DND-41 (cell line): ENCODE measurements at regions not wholly inside any gene's neighbourhood (a gene's known extent, or its start where the extent isn't known, plus 50 kb on each side); places are given as distances from the start of the nearest gene placed in this dataset.

Experiments
- ATAC-seq: fragments of 200-7000 bp; cut with Tn5 transposase; 3 replicates; pipeline ENCODE4 v1.9.1; 2021; ENCODE audit warnings: low read depth; ENCODE audit not compliant: insufficient read depth
- DNase-seq: peaks from one replicate; pipeline ENCODE4 v3.0.0-alpha.2; 2020
- H2AFZ ChIP-seq: 2 replicates; pipeline ENCODE4 v1.6.0; 2012; ENCODE audit warnings: low read depth, low read length
- H3K27ac ChIP-seq: 2 replicates; pipeline ENCODE4 v1.5.1; 2012; ENCODE audit warnings: low read length, inconsistent platforms
- H3K27me3 ChIP-seq: fragments of 200-600 bp; sonication (generic); 2 replicates; pipeline ENCODE4 v1.6.0; 2012; ENCODE audit warnings: low read length, mild to moderate bottlenecking, inconsistent platforms; ENCODE audit not compliant: insufficient read depth, poor library complexity
- H3K36me3 ChIP-seq: 2 replicates; pipeline ENCODE4 v1.5.1; 2012; ENCODE audit warnings: low read length, inconsistent platforms; ENCODE audit not compliant: insufficient read depth
- H3K4me1 ChIP-seq: 2 replicates; pipeline ENCODE4 v1.5.1; 2012; ENCODE audit warnings: mild to moderate bottlenecking, low read length; ENCODE audit not compliant: insufficient read depth
- H3K4me2 ChIP-seq: 2 replicates; pipeline ENCODE4 v1.6.0; 2012; ENCODE audit warnings: mild to moderate bottlenecking, moderate library complexity, low read length, inconsistent platforms; ENCODE audit not compliant: insufficient read depth
- H3K4me3 ChIP-seq, 2 experiments: fragments of 200-600 bp in 1 of 2; shearing (Covaris generic) in 1 of 2; 2 replicates each; pipeline ENCODE4 v1.5.1; 2012 to 2016; ENCODE audit warnings: inconsistent platforms in 2 of 2, low read length in 2 of 2, mild to moderate bottlenecking in 2 of 2, low read depth in 1 of 2, moderate library complexity in 1 of 2
- H3K79me2 ChIP-seq: 2 replicates; pipeline ENCODE4 v1.6.0; 2012; ENCODE audit warnings: low read length, inconsistent platforms; ENCODE audit not compliant: insufficient read depth
- H3K9ac ChIP-seq: 2 replicates; pipeline ENCODE4 v1.6.0; 2012; ENCODE audit warnings: low read depth, mild to moderate bottlenecking, inconsistent platforms, low read length, moderate library complexity
- H3K9me3 ChIP-seq: 2 replicates; pipeline ENCODE4 v1.5.1; 2012; ENCODE audit warnings: low read length, moderate library complexity, mild to moderate bottlenecking, inconsistent platforms; ENCODE audit not compliant: insufficient read depth, severe bottlenecking
- H4K20me1 ChIP-seq: 2 replicates; pipeline ENCODE4 v1.6.0; 2012; ENCODE audit warnings: low read length; ENCODE audit not compliant: insufficient read depth
- CTCF ChIP-seq: IDR thresholded peaks from 2 replicates; pipeline ENCODE4 v1.5.1; 2012; ENCODE audit warnings: borderline replicate concordance, low read length, moderate library complexity, mild to moderate bottlenecking; ENCODE audit not compliant: poor library complexity, severe bottlenecking; ENCODE audit errors: extremely low read depth
- EZH2 ChIP-seq: IDR thresholded peaks from 3 replicates; pipeline ENCODE4 v1.6.1; 2012; ENCODE audit warnings: borderline replicate concordance, low read depth, mild to moderate bottlenecking, moderate library complexity, low read length, inconsistent platforms; ENCODE audit not compliant: severe bottlenecking

- Histone ChIP-seq H2AFZ (no peak overlapping the region), H4K20me1 (no peaks in the 10 kb centered on the region), H3K27me3 (no peaks in the 10 kb centered on the region), H3K9ac (no peak overlapping the region), H3K4me3 (no peak overlapping the region), H3K4me2 (no peak overlapping the region), H3K9me3 (no peaks in the 10 kb centered on the region), H3K79me2 (no peaks in the 10 kb centered on the region), H3K27ac (no peak overlapping the region), H3K4me1 (no peaks in the 10 kb centered on the region), H3K36me3 (no peaks in the 10 kb centered on the region)
- TF ChIP-seq CTCF (no peak), EZH2 (no peak)
- DNase-seq = no peak
- ATAC-seq = no peak
These were observed 135.0 kb upstream of the KL start for GRCh38 chr13:32881074-32881776.

GRCh38 chr13:32881777-32882145 is 134.5 kb upstream of the KL start:
- H3K9ac ChIP-seq = no peak overlapping the region

GRCh38 chr13:32882691-32883090 is 133.5 kb upstream of the KL start:
- Histone ChIP-seq H3K36me3 (no peaks in the 10 kb centered on the region), H3K27ac (no peak overlapping the region), H3K27me3 (no peaks in the 10 kb centered on the region), H3K4me3 (no peak overlapping the region), H3K4me1 (no peaks in the 10 kb centered on the region), H3K4me2 (no peak overlapping the region), H3K9me3 (no peaks in the 10 kb centered on the region), H2AFZ (no peak overlapping the region), H3K79me2 (no peaks in the 10 kb centered on the region), H3K9ac (no peak overlapping the region), H4K20me1 (no peaks in the 10 kb centered on the region)
- DNase-seq (no peak), ATAC-seq (no peak)
- no peak for TF ChIP-seq EZH2
- no peak for TF ChIP-seq CTCF

More at GRCh38 chr13:32881777-32882145, 134.5 kb upstream of the KL start:
- H3K4me3 ChIP-seq = no peak overlapping the region
- no peaks in the 10 kb centered on the region for H4K20me1 ChIP-seq
- no peak overlapping the region for H3K4me2 ChIP-seq
- H2AFZ ChIP-seq = no peak overlapping the region
- no peak for DNase-seq
- no peaks in the 10 kb centered on the region for H3K36me3 ChIP-seq
- H3K9me3 ChIP-seq = no peaks in the 10 kb centered on the region
- TF ChIP-seq EZH2 (no peak), CTCF (no peak)
- H3K27me3 ChIP-seq = no peaks in the 10 kb centered on the region
- no peaks in the 10 kb centered on the region for H3K79me2 ChIP-seq
- no peaks in the 10 kb centered on the region for H3K4me1 ChIP-seq
- no peak overlapping the region for H3K27ac ChIP-seq
- ATAC-seq = no peak

DNA sequence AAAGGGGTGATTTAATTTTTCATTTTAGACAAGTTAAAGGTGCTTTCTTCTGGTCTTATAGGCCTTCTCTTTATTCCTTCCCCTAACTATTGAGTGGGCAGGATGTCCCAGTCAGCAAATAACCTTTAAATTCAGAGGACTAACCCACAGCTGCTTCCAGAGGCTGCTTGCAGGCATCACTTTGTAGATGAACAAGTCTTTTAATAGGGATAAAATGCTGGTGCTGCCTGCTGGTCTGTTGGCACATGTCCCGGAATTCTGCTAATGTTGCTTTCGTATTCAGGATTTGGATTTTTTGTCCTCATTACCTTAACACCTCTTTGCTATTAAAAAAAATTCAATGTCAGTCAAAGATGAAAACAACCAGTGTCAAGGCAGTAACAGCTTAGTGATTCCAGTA is 132.7 kb upstream of the KL start:
- H2AFZ ChIP-seq = no peak overlapping the region
- no peak for ATAC-seq

More for the DNA sequence above, 132.7 kb upstream of the KL start:
- TF ChIP-seq CTCF (no peak), EZH2 (no peak)
- Histone ChIP-seq H3K9me3 (no peaks in the 10 kb centered on the region), H3K4me3 (no peak overlapping the region), H3K4me2 (no peak overlapping the region), H3K27me3 (no peaks in the 10 kb centered on the region), H3K9ac (no peak overlapping the region), H3K4me1 (no peaks in the 10 kb centered on the region), H3K27ac (no peak overlapping the region), H3K79me2 (no peaks in the 10 kb centered on the region), H4K20me1 (no peaks in the 10 kb centered on the region), H3K36me3 (no peaks in the 10 kb centered on the region)
- DNase-seq = no peak
